UCSD-AML1 (cell line): ENCODE measurements at regions not wholly inside any gene's neighbourhood (a gene's known extent, or its start where the extent isn't known, plus 50 kb on each side); places are given as distances from the start of the nearest gene placed in this dataset.

Experiments used
- DNase-seq: peaks from one replicate; lab custom pipeline; 2025; ENCODE audit not compliant: unreplicated experiment; lab: John Stamatoyannopoulos, UW

DNA sequence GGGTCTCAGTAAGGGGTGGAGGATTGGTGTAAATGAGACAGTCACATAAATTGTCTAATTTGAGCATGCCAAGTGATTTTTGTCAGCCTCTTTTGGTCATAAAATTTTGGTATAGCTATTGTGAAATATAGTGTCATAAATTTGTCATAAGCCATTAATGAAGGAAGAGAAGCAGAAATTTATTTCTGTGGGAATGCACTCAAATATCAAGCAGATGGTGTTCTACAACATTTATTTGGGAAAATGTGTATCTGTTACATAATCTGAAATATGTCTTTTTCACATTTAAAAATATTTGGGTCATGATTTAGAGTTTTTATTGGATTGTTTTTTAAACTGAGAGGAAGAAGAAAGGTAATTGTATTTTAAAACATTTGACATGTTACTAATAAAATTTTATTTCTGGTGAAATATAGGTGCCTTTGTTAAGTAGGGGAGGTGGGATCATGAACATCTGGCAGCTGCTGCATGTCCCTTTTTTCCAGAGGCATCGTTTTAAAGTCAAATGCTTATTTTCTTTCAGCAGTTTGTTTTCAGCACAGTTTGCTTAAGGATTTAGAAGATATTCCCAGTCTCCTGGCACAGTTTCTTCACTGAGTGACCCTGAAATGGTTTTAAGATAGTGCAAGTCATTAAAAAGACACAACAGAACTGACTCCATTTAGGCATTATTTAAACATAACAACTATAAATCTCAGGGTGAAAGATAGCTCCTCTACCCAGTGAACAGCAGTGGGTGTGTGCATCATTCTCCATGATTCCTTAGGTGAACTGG lies 371.7 kb downstream of the SNAPC1 start:
- DNase-seq = no peak

DNA sequence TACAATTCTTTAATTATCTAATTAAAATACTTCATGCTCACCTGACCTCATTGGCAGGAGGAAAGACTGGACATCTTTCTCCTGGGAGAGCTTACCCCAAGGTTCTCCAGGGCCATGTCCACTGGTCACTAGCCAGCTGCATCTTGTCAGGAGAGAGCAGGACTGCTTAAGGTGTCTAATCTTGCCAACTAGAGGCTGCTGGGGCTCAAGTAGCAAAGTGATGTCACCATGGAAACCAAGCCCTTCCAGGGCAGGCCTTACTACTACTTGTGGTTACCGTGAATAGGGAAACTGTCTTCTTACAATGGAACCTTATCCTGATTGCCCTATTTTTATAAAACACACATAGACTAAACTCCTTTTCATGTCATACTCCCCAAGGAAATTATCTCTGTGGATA lies 376.4 kb downstream of the SNAPC1 start:
- DNase-seq = no peak

DNA sequence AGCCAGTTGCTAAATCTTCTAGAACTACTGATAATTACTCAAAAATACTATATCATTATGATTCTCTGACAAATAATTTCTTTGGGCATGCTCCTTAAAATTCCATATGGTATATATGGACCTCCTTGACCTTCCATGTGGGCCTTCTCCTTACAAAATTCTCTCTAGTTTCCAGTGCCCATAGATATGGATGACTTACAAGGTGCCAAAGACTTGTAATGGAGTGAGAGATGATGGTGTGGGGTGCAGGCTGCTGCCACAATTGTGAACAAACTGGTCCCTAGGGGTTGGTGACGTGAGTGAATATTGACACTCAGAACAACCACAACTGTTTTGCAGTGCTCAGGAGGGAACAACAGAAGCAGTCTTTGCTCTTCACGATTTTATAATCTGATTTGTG lies 378.9 kb downstream of the SNAPC1 start:
- no peak for DNase-seq

DNA sequence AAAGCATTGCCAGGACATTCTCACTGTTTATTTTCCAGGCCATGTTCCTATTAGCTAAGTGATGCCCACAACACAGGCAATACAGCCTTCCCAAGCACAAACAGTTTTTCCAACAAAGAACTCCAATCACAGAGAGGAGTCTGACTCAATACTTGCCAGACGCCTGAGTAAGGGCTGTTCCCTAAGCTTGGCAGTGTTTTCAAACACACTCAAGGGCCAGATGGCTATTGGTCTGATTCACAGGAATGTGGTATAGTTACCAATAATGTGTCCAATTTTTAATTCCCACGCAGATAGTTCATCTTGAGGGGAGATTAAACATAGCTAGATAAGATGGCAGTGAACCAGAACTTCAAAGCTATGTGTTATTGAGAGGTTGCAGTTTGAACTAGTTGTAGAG lies 381.0 kb downstream of the SNAPC1 start:
- DNase-seq = no peak

DNA sequence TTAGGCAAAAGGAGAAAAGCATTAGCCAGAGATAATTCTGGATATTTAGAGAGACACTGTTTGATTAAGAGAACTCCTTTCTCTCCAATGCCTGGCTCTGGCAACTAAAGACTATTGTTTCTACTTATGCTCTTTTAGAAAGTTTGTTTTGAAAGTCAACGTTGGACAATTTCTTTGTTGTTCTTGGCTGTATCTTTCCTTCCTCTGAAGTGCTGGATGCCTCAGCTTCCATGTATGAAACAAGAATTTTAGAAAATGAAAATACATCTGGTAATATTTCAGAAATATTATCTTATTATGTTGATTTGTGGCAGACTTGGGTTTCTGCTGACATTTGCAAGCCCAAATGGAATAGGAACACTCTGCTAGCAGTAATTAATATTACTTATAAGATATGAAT lies 382.6 kb downstream of the SNAPC1 start:
- no peak for DNase-seq

DNA sequence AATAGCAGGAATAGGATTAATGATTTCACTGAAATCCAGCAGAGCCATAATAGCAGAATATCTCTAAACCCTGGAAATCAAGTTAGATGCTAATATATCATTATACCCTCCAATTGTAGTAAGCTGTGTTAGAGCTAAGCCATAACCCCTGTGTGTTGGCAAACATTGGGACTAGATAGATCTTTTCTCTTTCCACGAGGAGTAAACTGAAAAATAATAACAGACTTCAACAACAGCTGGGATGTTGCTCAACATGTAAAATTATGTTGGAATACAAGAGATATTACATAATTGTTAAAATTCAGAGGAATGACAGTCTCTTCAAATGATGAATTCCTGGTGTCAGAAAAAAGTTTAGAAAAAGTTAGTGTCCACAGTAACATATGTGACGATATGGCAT lies 383.8 kb downstream of the SNAPC1 start:
- no peak for DNase-seq

DNA sequence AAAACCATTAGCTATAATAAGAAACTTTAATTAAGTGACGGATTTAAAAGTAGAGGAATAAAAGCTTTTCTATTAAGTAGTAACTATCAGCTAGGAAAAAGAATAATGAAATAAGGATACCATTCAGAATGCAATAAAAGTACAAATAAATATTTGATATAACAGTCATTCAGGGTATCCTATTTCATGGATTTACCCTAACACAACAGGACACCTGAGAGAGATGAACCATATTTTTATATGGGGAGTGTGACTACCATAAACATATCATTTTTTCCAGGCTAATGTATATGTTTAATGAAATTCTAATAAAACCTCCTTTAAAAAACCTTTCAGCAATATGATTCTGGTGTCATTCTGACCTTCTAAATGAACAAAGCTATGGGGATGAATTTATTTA lies 393.8 kb downstream of the SNAPC1 start:
- no peak for DNase-seq

DNA sequence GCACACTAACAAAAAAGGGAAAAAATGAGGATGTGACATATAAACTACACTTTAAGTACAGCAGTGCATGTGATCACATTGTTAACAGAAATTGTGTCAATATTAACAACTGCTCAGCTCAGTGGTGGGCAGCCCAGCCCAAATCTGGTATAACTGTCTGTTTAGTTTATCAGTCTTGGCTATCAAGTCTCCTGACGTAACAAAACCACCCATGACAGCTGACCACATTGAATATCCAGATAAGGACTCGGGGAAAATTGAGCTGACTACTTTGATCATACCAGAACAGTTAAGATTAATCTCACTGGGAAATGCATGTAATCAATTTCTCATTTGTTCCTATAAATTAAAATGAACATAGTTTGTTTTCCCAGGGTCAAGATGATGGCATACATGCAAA lies 396.6 kb downstream of the SNAPC1 start:
- DNase-seq = no peak

DNA sequence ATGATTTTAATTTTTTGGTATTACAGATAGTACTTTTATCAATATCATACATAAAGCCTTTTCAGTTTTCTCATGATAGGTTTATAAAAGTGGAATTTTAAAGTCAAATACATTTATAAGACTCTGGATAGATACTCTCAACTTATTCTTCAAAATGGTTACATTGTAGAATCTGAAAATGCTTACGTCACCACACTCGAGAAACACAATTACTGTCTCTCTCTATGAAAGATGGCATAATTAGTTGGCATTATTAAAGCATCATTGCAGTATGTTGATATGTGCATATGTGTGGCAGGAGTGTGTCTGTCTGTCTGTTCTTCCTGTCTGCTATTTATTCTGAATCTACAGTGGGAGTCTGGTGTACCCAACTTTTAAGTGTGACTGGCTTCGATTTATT lies 397.1 kb downstream of the SNAPC1 start:
- no peak for DNase-seq

DNA sequence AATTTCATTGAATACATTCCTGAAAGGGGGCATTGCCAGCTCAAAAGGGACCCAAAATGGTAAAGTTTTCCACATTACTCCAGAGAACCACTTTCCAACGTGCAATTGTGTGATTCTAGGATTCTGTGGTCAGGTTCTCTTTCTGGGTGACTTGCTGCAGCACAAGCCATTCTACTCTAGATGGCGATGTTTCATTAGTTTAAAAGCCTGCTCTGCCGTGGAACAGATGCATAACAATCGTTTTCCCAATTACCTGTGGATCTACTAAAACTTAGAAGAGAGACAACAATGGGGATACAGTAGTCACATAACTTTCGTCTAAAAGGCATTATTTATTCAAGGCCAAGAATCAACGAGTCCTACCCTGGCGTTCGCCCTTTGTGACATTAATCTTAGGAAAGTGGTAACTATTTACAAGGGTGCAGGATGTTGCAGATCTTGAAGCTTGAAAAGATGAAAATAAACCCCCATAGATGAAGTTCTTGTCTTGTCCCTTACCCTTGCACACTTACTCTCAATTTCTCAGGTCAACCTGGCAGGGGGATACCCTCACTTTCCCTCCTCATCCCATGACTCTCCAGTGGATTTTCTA lies 400.9 kb downstream of the SNAPC1 start:
- DNase-seq = no peak

DNA sequence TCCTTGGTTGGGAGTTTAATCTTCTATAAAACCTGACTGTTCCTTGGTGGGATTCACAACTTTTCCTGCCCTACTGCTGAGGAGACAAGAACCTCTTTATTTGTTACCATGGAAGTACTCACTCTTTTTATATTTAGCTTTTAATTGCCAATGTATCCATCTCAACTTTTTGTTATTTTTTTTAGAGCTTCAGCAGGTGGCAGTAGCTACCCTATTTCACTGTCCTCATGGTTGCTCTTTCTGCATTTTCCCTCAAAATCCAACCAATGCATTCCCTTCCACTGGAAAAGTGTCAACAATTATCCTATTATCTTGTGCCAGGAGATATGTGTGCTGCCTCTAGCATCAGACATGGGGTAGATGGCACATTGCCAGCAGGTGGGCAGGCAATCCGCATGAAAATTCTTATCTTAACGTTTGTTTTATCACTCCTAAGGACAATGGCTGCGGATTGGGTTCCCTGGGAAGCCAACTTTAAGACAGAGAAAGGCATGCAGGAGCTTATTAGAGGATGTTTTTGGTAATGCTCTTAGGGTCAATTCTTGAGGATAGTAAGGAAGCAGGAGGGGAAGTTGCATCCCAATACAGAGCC lies 406.4 kb downstream of the SNAPC1 start:
- no peak for DNase-seq

DNA sequence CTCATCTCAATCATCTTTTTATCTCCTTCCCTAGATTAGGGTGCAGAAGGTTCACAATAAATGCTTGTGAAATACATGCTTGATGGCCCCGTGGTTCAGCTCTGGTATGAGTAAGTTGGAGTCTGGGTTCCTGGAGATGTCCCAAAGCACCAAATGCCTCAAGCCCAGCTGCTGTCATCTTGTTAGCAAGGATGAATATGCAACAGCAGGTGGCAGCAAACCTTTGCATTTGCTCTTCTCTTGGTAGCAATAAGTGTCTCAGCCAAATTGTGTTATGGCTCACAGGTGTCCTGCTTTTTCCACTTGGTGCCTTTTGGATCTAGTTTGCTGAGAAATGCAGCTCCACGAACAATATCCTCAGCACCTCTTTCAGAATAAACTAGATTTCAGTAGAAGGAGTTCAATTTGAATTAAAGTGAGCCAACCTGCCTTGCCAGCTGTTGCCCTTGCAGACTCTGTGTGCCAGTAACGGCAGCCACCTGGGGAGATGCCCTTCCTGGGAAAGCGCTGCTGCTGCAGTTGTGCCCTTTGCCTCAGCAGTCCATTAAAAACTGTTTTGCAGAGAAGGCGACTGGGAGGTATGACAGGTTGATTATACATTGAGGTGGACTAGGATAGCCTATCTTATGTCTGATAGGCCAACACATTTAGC lies 417.3 kb downstream of the SNAPC1 start:
- no peak for DNase-seq

DNA sequence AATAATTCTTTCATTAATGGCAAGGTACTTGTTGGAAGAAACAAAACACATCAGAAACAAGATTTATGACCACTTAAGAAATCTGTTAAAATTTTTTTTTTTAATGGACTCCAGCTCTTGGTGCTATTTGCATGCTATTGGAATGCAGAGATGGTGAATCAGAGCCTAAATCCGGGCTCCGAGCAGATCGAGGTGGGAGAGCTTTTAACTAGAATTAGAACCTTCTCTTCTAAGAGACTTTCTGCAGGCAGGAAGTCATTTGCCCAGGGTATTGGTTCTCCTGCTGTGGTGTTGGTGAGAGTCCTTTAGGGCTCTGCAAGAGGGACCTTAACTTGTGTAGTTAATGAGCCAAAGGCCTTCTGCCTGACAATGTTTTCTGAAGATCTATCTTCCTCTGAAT lies 419.4 kb downstream of the SNAPC1 start:
- no peak for DNase-seq

DNA sequence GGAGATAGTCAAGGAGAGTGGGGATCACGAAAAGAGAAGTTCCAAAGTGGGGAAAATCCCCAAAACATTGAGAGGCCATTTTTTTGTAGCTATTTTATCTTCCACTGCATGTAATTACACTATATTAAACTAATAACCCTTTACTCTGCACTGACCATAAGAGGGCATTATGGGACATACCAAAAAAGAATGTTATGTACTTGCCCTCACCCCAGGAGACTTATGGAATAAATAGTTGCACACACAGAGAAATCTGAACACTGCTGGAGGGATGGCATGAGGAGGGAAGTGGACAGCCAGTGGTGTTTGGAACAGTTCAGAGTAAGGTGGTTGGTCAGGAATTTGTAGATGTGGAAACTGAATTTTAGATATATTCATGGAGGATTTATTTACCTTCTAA lies 422.9 kb downstream of the SNAPC1 start:
- no peak for DNase-seq

DNA sequence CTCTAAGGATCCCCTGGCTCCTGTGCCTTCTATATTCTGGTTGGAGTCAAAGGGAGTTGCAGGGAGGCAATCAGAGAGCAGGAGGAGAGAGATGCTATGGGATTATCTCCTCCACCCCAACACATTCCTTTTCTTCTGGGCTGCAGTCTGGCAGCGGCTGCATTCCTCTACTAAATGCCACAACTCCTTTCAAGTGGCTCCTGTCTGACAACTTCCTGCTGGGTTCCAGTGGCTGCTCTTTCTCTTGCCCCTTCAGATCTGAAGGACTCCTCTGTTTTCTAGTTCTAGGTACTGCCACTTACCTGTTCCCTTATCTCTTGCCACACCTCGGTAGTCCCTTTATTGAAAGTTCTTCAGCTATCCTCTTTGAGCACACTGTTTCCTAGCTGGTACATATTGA lies 425.0 kb downstream of the SNAPC1 start:
- no peak for DNase-seq

DNA sequence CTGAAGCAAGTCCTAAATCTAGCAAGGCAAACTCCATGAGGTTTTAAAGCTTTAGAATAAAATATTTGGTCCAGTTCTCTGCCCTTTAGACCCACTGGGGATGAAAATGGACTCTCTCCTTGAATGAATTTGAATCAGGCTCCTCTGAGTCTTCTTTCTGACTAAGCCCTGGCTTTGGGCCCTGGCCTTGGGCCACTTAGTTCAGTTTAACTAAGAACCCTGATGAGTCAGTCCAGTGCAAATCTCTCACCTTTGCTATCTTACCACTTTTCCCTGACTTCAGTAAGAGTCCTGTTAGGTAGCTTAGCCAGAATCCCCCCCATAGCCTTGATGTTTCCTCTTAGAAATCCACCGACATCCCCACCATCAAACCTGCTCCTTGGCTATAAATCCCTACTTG lies 427.5 kb downstream of the SNAPC1 start:
- DNase-seq = no peak

DNA sequence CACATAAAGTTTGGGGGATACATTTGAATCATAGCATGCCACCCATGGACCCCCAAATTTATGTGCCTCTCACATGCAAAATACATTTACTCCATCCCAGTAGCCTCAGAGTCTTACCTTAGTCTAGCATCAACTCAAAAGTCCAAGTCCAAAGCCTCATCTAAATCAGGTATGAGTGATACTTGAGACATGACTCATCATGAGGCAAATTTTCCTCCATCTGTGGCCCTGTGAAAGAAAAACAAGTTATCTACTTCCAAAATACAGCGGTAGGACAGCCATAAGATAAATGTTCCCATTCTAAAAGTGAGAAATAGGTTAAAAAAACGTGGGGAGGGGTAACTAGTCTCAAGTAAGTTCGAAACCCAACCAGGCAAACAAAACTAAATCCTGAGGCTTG lies 444.2 kb downstream of the SNAPC1 start:
- no peak for DNase-seq

DNA sequence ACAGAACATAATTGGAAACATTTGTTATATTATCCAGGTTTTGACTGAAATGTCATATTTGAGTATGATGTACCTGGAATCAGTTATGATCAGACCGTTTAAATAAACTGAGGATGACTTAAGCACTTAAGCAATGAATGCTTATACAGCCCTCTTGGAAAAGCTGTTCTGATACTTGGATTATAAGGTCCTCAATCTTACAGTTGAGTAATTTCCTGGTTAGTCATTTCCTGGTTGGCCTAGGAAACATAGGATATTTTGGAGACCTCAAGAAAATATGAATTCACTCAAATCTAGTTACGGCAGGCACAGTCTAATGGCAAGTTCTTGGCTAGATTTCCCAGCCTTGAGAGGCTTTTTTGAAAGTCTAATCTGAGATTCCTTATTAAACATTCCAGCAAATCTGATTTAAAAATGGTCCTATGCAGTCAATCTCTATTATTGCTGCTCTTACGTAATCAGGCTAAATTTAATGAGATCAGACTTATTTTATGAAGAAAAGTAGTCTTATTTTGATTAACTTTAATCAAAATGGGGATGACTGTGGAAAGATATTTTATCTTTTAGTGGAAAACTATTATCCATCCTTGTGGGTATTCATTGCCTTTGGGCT lies 447.2 kb downstream of the SNAPC1 start:
- DNase-seq = no peak

DNA sequence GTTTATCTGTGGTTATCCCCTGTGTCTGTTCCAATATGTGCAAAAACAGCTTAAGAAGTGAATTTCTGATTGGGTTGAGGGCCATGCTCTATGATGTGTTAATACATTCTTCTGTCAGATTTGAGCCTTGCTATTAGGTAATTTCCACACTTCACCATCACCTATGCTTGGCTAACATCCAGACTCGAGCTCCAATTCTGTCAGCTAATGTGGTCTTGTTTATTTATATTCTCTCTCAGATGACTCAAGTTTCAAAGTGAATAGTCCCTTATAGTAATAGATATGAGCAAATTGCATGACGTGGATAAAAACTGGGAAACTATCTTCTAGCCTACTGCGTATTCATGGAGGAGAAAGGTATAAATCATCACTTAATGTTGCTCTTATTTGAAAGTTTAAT lies 451.3 kb downstream of the SNAPC1 start:
- DNase-seq = no peak

DNA sequence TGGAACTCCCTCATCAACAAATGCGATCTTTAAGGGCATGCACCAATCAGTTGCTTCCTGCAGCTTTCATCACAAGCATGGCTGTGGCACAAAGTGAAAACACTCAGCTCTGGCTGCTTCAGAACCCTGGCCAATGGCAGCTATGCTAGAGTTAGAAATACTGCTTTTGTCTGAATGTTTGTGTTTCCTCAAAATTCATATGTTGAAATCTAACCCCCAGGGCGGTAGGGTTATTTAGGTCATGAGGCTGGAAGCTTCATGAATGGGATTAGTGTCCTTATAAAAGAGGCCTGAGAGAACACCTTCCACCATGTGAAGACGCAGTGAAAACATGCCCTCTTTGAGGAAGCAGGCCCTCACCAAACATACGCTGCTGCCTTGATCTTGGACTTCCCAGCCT lies 453.9 kb downstream of the SNAPC1 start:
- no peak for DNase-seq

DNA sequence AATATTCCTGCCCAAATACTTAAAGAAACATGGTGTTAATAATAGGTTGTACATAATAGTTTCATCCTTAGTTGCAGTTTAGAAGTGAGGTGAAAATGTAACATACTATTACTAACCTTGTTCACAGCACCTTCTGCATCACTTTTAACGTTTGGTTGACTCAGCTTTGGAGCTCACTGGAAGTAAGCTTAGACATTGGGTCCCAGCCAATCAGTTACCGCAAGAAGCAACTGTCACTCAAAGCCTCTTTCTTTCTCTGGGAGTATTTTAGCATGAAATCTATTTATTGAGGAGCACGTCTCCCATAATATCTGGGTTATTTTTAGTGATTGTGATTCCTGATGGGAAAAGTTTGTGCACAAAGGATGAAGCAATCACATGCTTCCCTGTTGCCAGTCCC lies 472.6 kb downstream of the SNAPC1 start:
- no peak for DNase-seq

DNA sequence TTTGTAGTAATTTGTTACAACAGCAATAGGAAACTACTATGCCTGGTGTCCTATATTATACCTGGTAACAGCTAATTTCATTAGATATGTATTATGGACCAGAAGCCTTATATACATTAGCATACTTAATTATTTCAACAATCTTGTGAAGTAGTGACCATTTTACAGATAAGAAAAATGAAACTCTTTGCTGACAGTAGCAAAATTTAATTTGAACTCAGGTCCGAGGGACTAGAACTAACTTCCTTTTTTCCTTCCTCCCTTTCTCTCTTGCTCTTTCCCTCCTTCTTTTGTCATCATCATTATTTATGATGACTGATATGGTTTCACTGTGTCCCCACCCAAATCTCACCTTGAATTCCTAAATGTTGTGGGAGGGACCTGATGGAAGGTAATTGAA lies 482.0 kb downstream of the SNAPC1 start:
- DNase-seq = no peak
